ENCODE measurements at regions not wholly inside any gene's neighbourhood (a gene's known extent, or its start where the extent isn't known, plus 50 kb on each side); places are given as distances from the start of the nearest gene placed in this dataset.
"Not testable (repeated sequence)": the region's sequence is repeated elsewhere in the genome, so short reads cannot be mapped to it uniquely, and the experiment has no call there.

DNA sequence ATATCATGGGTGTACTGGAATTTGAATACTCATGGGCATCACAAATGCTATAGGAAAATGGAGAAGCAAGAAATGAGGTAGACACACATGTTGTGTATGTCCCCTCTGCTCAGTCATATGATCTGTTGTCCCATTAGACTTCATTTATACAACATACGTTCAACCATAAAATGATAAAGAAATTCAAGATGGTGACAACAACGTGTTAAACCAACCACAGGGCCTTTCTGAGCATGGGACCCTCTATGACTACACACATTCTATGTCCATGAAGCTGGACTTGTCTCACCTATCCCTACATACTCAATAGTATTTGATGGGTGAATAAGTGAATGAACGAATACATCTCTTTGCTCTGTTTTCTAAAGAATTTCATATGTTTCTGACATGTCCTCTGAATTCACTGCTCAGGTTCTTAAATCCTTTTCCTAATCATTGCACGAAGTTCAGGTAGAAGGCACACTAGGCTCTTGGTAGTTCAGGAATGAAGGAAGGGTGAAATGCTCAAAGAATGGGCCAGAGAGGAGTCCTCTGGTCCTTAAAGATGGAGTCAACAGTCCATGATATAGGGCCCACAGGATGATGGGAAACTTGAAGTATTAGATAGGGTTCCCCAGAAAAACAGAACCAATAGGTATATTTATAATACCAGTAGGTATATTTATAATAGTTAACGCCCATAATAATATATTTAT lies 105.7 kb upstream of the PPM1H start:
- DNase-seq, result no peak

DNA sequence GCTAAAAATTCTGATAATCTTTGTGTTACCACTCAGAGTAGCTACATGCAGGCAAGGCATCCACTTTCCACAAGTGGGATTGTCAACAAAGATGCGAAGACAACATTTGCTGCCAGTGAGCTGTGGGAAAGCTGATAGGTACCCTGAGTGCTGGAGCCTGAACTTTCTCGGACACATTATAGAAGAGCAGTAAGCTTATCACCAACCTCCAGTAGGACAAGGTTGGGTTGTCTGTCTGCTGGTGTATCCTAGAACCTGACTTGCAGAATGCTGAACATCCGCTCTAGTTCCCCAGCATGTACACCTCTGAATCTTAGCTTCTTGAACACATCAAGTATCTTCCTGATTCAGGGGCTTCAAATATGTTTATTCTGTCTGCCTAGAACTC lies 103.8 kb upstream of the PPM1H start:
- no peak for DNase-seq

DNA sequence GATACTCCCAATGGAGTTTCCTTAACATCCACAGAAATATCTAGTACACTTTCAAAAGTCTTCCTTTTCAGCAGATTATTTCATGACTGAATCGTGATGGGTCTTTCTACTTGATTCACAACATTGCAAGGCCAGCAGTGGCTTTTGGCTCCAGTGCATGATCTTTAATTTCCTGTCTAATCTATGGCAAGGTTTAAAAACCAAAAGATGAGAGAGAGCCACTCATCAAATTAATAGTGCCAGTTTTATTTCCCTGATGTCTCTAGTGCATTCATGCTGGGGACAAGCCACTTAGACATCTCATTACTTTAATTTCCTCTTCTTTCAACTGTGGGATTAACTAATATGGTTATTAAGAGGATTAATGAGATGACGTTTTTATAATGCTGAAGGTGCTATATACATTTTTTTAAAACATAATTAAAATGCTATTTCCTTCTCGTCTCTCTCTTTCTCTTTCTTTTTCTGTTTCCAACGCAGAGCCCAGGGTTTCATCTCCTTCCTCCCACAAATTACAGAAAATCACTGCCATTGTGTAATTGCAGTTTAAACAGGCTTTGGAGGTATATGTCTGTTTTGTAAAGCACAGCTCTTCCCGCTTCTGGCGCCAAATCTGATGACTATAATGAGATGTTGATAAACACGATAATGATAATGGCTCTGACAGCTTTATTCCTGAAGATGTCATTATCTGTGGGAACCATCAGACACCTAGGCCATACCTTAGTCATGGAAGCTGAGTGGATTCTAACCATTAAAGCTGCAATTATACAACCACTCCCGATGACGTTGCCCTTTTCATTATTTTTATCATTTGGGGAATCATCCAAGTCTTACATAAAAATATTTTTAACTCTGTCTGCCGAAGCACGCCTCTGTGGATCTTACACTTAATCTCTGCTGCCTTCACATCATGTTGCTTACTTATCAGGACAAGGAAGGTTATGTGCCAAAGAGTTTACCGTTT lies 103.1 kb upstream of the PPM1H start:
- DNase-seq, result no peak

DNA sequence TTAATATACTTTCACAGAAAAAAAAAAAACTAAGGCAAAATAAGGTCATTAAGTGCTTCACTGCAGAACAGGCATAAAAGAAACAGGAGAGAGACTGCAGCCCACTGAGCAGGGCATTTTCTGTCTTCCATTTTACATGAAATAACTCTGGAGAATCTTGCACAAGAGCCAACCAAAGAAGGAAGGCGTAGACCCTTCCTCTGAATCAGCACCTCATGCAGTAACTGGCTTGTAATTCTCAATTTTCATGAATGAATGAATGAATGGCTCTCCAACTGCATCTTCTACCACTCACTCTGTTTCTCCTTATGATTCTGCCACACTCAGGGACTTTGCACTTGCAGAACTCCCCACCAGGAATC lies 102.0 kb upstream of the PPM1H start:
- no peak for DNase-seq

DNA sequence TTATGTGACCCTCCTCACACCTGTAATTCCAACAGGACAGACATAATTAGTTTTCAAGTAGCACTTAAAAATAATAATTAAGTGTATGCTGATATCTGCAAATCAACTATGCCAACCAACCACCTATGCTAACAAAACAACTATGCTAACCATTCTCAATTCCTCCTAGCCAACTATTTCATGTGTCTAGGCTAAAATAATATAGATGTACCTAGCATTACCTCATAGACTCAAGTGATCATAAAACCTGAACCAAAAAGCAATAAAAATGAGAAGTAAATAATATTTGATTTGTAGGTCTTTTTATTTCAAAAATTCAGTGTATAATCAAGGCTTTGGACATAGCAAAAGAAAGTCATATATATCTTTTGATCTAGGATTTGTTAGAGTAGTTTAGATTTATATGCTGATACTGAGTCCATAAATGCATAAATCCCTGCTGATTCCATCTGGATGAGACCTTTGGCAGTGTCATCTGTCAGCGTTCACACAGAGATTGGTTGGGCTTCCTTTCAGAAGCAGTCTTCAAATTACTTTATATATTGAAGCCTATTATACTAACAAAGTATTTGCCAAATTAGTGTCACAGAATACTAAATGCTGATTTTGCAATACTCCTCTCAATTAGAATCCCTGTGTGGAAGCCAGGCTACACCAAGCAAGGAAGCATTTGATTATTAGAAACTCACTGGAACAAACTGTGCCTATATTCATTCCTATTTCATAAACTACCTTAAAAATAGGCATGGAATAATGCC lies 101.4 kb upstream of the PPM1H start:
- DNase-seq, result no peak

DNA sequence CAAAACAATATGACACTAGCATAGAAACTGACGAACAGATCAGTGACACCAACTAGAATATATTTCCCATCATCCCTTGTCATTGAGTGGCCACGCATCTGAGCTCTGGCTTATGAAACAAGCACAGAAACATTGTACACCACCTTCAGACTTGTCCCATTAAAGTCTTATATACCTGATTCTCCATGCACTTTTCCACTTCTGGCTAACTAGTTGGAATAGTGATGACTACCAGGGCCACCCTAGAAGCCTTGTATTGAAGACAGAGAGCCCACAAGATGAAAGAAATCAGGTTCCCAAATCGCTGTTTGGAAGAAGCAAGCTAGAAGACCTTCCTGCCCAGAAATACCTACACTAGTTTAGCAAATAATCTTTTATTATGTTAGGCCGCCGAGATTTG lies 99.7 kb upstream of the PPM1H start:
- no peak for DNase-seq

DNA sequence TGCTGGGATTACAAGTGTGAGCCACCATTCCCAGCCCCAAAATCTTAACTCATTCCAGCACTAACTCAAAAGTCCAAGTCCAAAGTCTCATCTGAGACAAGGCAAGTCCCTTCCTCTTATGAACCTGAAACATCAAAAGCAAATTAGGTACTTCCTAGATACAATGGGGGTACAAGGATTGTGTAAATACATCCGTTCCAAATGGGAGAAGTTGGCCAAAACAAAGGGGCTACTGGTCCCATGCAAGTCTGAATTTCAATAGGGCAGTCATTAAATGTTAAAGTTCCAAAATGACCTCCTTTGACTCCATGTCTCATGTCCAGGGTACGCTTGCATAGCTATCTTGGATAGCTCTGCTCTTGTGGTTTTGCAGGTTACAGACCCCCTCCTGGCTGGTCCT lies 94.7 kb upstream of the PPM1H start:
- DNase-seq, result no peak

DNA sequence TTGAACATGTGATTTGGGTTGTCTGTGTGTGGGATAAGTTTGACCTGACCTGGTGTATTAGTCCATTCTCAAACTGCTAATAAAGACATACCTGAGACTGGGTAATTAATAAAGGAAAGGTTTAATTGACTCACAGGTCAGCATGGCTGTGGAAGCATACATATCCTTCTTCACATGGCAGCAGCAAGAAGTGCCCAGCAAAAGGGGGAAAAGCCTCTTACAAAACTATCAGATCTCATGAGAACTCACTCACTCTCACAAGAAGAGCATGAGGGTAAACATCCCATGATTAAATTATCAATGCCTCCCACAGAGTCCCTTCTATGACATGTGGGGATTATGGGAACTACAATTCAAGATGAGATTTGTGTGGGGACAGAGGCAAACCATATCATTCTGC lies 94.0 kb upstream of the PPM1H start:
- no peak for DNase-seq

DNA sequence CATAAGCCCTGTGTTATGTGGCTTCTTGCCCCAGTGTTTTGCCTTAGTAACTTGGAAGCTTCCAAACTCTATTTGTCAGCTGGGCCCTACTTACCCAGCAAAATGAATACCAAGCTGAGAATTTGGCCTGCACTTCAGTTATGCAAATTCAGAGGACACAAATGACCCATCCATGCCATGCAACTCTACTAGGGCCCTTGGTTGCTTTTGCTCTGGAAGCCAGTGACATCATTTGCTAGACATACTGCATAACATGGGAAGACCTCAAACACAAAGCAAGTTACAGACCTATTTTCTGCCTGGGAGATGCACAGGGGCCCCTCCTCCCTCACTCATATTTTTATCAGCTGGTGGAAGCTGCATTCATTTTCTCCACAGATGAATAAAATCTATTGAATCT lies 90.2 kb upstream of the PPM1H start:
- no peak for DNase-seq

DNA sequence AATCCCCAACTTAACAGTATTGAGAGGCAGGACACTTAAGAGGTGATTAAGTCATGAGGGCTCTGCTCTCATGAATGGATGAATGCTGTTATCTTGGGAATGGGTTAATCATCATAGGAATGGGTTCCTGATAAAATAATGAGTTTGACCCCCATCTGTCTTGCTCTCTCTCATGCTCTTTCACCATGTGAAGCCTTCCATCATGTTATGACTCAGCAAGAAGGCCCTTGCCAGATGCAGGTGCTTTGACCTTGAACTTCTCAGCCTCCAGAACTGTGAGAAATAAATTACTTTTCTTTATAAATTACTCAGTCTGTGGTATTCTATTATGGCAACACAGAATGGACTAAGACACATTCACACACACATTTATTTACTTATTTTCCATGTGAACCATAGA lies 89.0 kb upstream of the PPM1H start:
- DNase-seq, result no peak

DNA sequence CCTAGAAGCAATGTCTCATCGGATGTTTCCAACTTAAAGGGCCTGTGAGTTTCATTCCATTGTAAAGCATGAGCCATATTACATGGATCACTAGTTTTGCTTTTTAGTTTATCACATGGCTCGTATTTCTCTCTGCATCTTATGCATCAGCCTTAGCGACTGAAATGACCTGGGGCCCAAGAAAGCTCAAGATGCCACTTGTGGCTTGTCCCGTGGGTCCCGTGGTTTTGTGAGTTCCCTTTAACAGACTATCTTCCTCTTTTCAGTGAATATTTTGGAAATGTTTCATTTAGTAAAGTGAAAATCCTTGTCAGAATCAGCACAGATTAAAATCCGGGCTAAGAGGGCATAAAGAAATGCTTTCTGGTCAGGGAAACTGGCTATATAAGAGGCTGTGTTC lies 86.2 kb upstream of the PPM1H start:
- DNase-seq, result no peak

DNA sequence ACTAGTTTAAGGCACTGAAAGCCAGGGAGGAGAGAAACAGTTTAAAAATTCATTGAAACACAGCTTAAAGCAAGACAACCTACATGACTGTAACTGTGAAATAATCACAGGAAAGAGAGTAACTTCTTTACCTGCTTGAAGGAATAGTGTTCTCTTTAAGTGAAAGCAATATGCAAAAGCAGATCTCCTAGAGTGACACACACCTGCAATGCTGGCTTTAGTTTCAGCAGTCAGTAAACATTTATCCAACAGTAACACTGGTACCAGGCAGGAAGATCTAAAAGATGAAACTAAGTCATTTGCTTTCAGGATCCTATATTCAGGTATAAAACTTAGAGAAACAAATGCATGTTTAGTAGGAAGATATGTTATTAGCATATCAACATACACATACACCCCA lies 85.3 kb upstream of the PPM1H start:
- DNase-seq, result no peak

DNA sequence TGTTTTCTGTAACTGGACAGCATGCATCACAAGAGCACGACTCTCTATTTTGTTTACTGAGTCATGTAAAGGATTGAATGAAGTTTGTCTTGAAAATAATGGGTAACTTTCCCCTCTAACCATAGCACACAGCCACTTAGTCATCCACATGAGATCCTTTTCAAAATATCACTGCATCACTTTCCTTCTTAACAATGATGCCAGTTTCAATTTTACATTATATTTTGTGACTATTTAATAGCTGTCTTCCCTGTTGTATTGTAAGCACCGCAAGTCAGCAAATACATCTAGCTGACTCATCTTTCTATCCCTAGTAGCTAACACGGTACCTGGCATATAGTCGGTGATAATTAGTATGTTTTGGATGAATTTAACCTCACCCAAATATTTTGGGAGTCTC lies 83.3 kb upstream of the PPM1H start:
- DNase-seq, result no peak

DNA sequence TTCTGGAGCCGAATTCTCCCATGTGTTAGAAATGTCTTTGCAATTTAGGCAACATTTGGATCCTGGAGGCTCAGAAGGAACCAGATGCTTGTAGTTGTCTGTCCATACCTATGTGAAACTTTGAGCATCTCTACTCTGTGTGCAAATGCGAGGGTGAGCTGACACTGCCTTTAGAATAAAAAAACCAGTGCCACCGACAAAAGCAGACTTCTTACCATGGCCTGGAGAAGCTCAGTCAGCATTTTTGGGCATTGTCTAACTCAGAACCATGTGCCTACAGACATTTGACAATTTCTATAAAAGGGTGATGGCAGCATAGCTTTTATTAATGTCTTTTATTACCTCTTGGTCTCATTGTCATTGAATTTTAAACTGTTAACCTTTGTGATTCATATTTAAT lies 78.4 kb upstream of the PPM1H start:
- no peak for DNase-seq

DNA sequence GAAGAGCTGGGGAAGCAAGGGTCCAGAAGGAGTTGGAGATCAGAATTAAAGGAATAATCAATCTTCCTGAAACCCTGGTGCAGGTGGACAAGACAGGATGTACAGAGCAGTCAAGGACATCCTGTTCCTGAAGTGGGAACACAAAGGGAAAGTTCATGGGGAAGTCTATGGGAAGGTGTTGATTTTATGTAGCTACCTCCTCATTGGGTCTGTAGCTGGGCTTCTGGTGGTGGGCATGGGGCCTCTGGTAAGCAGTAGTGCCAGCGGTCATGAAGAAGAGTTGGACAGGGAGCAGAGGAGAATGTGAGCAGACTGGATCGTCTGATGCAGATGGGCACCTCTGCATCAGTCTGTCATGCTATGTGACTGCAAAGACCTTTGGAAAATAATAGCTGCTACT lies 75.7 kb upstream of the PPM1H start:
- no peak for DNase-seq

DNA sequence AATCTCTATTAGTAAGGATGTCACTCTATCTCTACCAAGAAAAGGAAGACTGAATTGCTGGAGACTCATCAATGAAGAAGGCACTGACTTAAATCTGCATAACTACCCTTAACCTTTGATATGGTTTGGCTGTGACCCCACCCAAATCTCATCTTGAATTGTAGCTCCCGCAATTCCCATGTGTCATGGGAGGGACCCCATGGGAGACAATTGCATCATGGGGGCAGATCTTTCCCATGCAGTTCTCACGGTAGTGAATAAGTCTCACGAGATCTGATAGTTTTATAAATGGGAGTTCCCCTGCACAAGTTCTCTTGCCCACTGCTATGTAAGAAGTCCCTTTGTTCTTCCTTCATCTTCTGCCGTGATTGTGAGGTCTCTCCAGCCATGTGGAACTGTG lies 73.4 kb upstream of the PPM1H start:
- no peak for DNase-seq

DNA sequence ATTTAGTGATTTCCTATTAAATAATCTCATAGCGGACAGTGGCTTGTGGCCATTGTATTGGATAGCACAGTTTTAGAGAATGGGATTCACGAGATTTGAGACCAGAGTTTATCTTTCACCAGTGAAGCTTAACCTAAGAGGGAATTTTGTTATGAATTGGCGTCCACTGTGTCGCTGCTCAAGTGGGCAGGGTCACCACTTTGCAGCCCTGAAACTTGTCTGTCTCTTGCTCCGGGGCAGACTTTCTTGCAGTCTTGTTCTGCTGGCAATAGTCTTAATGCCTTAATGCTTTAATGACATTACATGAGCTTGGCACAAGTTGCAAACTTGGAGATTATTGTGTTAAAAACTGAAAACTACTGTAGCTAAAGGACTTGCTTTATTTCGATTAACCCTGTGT lies 72.8 kb upstream of the PPM1H start:
- DNase-seq, result no peak

DNA sequence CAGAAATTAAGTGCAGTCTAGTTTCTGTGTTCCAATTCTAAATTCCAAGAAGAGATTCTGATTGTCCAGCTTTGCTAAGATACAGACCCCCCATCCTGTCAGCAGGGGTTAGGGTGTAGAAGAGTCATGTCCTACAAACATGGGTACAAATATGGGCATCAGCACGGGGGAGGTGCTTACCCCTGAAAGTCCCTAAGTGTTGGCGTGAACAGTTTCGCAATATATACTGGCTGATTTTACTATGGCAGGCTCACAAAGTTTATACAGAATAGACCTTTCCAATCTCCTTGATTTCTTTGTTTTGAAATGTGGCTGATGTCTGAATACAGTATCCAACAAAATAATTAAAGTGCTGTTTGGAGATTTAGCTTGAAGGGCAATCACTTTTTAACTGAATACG lies 71.6 kb upstream of the PPM1H start:
- no peak for DNase-seq

DNA sequence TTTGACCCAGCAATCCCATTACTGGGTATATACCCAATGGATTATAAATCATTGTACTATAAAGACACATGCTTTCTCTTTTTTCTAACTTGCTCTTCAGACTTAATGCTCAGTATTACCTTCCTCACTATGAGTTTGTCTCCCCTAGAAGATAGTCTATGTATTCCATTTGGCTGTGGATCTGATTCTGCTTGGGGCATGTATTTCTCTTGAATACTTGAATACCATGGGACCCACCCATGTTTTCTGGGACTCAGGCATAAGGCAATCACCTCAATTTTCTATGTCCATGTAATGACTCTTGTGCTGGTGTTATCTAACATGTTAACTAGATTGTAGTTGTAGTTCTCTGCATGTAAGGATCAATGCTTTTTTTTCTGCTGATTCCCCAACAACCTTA lies 70.4 kb upstream of the PPM1H start:
- no peak for DNase-seq

DNA sequence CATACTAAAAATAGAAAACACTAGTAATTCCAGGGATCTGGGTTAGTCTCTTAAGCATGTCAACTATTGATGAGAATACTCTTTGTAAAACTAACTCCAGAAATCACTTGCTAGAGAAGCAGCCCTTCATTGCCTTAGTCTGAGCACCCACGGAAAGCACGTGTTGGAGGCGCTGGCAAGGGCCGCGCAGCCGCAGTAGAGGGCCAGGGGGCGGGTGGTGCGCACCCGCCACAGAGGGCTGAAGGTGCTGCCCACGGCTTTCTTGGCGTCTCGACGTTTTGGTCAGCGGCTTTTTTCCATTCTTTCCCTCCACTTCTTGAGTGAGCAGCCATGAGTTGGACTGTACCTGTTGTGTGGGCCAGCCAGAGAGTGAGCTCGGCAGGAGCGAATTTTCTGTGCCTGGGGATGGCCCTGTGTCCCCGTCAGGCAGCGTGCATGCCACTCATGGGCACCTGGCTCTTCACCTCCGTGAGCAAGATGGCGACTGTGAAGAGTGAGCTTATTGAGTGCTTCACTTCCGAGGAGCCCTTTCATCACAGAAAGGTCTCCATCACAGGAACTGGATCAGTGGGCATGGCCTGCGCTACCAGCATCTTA lies 68.4 kb upstream of the PPM1H start:
- DNase-seq, result no peak

DNA sequence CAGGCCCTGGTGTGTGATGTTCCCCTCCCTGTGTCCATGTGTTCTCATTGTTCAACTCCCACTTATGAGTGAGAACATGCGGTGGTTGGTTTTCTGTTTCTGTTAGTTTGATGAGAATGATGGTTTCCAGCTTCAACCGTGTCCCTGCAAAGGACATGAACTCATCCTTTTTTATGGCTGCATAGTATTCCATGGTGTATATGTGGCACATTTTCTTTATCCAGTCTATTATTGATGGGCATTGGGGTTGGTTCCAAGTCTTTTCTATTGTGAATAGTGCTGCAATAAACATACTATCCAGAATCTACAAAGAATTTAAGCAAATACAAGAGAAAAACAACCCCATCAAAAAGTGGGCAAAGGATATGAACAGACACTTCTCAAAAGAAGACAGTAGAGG lies 67.1 kb upstream of the PPM1H start:
- not testable (repeated sequence) for DNase-seq

DNA sequence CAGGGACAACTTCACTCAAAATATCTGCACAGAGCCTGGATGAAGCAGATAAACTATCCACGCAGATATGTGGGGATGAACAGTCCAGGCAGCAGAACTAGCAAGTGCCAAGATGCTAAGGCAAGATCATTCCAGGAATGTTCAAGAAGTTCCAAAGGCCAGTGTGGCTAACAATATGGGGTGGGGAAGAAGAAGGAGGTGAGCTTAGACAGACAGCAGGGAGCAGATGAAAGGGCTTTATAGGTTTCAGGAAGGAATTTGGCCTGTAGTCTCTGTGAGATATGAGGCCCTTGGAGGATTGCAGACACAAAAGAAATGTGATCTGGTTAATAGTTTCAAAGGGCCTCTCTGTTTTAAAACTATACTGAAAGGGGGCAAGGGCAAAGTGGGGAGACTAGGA lies 63.5 kb upstream of the PPM1H start:
- no peak for DNase-seq

Measured in amygdala (tissue), 56 donors.